ENCODE measurements at regions not wholly inside any gene's neighbourhood (a gene's known extent, or its start where the extent isn't known, plus 50 kb on each side); places are given as distances from the start of the nearest gene placed in this dataset.

GRCh38 chr13:63167699-63168337 is 1752.2 kb upstream of the PCDH20 start:
- H3K4me1 ChIP-seq (ENCODE audit: insufficient read depth), result no peaks in the 10 kb centered on the region
- no peaks in the 10 kb centered on the region for H3K9me3 ChIP-seq
- no peaks in the 10 kb centered on the region for H3K27me3 ChIP-seq
- H3K4me3 ChIP-seq, result no peak overlapping the region
- no peaks in the 10 kb centered on the region for H3K36me3 ChIP-seq
- DNase-seq, result no peak
- TF ChIP-seq EP300 (IDR thresholded peaks at IDR 0.05) (no peak), POLR2A (IDR thresholded peaks at IDR 0.05) (no peak)
- TF ChIP-seq, protein P1, sequence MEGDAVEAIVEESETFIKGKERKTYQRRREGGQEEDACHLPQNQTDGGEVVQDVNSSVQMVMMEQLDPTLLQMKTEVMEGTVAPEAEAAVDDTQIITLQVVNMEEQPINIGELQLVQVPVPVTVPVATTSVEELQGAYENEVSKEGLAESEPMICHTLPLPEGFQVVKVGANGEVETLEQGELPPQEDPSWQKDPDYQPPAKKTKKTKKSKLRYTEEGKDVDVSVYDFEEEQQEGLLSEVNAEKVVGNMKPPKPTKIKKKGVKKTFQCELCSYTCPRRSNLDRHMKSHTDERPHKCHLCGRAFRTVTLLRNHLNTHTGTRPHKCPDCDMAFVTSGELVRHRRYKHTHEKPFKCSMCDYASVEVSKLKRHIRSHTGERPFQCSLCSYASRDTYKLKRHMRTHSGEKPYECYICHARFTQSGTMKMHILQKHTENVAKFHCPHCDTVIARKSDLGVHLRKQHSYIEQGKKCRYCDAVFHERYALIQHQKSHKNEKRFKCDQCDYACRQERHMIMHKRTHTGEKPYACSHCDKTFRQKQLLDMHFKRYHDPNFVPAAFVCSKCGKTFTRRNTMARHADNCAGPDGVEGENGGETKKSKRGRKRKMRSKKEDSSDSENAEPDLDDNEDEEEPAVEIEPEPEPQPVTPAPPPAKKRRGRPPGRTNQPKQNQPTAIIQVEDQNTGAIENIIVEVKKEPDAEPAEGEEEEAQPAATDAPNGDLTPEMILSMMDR (IDR thresholded peaks at IDR 0.05), result no peak
- H3K27ac ChIP-seq, result no peak overlapping the region
- 69 to 78% (median 73%) methylated on average over 7 of the region's 7 CpGs for WGBS, 3 donors
- intact Hi-C loops (cut with DNase I), result no loop called here

DNA sequence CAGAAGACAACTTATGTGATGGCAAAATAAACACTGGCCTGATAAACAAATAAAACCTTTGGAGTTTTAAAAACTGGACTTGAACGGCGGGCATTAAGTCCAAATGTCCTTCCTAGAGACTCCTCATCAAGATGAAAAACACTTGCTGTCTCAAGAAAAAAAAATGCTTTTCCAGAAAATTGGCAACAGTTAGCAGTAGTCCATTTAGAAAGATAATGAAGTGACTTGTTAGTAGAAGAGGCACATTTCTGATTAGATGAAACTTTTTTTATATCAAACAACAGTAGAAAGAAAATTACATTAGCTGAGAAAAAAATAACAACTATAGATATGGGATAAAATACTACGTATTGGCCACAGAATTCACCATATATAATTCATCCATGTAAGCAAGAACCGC is 1750.7 kb upstream of the PCDH20 start:
- DNase-seq, result no peak
- H3K27me3 ChIP-seq, result no peaks in the 10 kb centered on the region
- H3K4me3 ChIP-seq, result no peak overlapping the region
- H3K9me3 ChIP-seq, result no peaks in the 10 kb centered on the region
- TF ChIP-seq POLR2A (IDR thresholded peaks at IDR 0.05), result no peak
- TF ChIP-seq EP300 (IDR thresholded peaks at IDR 0.05), result no peak
- TF ChIP-seq, protein P1 (IDR thresholded peaks at IDR 0.05), result no peak
- WGBS, 3 donors, result 62 to 74% (median 69%) methylated on average over 4 of the region's 4 CpGs
- intact Hi-C loops (cut with DNase I), result no loop called here
- no peaks in the 10 kb centered on the region for H3K4me1 ChIP-seq (ENCODE audit: insufficient read depth)
- H3K27ac ChIP-seq, result no peak overlapping the region
- H3K36me3 ChIP-seq, result no peaks in the 10 kb centered on the region

DNA sequence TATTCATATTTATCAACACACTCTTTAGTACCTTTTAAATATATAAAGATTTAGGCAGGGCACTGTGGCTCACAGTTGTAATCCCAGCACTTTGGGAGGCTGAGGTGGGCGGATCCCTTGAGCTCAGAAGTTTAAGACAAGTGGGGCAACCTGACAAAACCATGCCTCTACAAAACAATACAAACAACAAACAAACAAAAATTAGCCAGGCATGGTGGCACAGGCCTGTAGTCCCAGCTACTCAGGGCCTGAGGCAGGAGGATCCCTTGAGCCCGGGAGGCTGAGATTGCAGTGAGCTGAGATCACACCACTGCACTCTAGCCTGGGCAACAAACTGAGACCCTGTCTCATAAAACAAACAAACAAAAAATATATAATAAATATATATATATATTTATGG is 1748.3 kb upstream of the PCDH20 start:
- Histone ChIP-seq H3K27me3 (no peaks in the 10 kb centered on the region), H3K36me3 (no peaks in the 10 kb centered on the region), H3K4me1 (ENCODE audit: insufficient read depth) (no peaks in the 10 kb centered on the region), H3K4me3 (no peak overlapping the region), H3K27ac (no peak overlapping the region), H3K9me3 (no peaks in the 10 kb centered on the region)
- DNase-seq, result no peak
- no peak for TF ChIP-seq POLR2A (IDR thresholded peaks at IDR 0.05)
- TF ChIP-seq EP300 (IDR thresholded peaks at IDR 0.05), result no peak
- TF ChIP-seq, protein P1 (IDR thresholded peaks at IDR 0.05), result no peak
- intact Hi-C loops (cut with DNase I), result no loop called here
- 78 to 80% (median 79%) methylated on average over 2 of the region's 2 CpGs for WGBS, 3 donors

GRCh38 chr13:63161219-63161618 is 1745.6 kb upstream of the PCDH20 start:
- intact Hi-C loops (cut with DNase I), result no loop called here
- Histone ChIP-seq H3K9me3 (no peaks in the 10 kb centered on the region), H3K4me3 (no peak overlapping the region), H3K27me3 (no peaks in the 10 kb centered on the region), H3K27ac (no peak overlapping the region), H3K36me3 (no peaks in the 10 kb centered on the region), H3K4me1 (ENCODE audit: insufficient read depth) (no peaks in the 10 kb centered on the region)
- no peak for TF ChIP-seq EP300 (IDR thresholded peaks at IDR 0.05)
- TF ChIP-seq, protein P1 (IDR thresholded peaks at IDR 0.05), result no peak
- TF ChIP-seq POLR2A (IDR thresholded peaks at IDR 0.05), result no peak
- DNase-seq, result no peak
- 85 to 93% (median 93%) methylated on average over 1 of the region's 1 CpG for WGBS, 3 donors

Data from ovary (tissue), 7 donors.